ENCODE measurements at regions not wholly inside any gene's neighbourhood (a gene's known extent, or its start where the extent isn't known, plus 50 kb on each side); places are given as distances from the start of the nearest gene placed in this dataset.

DNA sequence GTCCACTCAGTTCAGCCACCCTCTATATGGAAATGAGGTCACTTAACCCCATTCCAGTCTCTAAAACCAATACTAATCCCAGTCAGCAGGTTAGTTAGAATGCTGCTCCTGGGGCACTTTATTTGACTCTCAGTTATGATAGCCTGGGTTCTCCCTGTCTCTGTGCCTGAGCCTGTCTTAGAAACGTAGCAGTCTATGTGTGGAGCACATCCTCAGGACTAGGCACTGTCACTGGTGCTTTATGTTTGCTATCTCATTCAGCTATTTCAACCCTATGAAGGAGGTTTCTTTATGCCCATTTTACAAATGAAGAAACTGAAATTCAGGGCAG lies 152.5 kb upstream of the PKDCC start:
- no peak for TF ChIP-seq EZH2 (IDR thresholded peaks at IDR 0.05; ENCODE audit: insufficient read depth, low read length)
- TF ChIP-seq, protein P1, sequence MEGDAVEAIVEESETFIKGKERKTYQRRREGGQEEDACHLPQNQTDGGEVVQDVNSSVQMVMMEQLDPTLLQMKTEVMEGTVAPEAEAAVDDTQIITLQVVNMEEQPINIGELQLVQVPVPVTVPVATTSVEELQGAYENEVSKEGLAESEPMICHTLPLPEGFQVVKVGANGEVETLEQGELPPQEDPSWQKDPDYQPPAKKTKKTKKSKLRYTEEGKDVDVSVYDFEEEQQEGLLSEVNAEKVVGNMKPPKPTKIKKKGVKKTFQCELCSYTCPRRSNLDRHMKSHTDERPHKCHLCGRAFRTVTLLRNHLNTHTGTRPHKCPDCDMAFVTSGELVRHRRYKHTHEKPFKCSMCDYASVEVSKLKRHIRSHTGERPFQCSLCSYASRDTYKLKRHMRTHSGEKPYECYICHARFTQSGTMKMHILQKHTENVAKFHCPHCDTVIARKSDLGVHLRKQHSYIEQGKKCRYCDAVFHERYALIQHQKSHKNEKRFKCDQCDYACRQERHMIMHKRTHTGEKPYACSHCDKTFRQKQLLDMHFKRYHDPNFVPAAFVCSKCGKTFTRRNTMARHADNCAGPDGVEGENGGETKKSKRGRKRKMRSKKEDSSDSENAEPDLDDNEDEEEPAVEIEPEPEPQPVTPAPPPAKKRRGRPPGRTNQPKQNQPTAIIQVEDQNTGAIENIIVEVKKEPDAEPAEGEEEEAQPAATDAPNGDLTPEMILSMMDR (IDR thresholded peaks at IDR 0.05; ENCODE audit: insufficient read depth, low read depth, low read length), result no peak

All from astrocyte (in vitro differentiated cells and primary cell).